ENCODE measurements at regions not wholly inside any gene's neighbourhood (a gene's known extent, or its start where the extent isn't known, plus 50 kb on each side); places are given as distances from the start of the nearest gene placed in this dataset.

DNA sequence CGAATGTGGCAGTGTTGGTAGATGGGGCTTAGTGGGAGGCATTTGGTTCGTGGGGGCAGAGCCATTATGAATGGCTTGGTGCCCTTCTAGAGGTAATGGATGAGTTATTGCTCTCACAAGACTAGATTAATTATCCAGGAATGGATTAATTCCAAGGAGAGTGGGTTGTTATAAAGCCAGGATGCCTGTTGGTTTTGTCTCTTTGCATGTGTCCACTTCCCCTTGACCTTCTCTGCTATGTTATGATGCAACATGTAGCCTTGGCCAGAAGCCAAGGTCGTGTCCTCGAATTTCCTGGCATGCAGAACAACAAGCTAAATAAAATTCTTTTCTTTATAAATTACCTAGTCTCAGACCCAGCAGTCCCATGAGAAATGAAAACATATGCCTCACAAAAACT lies 111.2 kb upstream of the PLS3 start:
- no peak for DNase-seq (ENCODE audit: low read depth, low spot score)
- intact Hi-C loops (cut with micrococcal nuclease; ENCODE audit: unreplicated experiment) = no loop called here
- Histone ChIP-seq H3K27me3 (ENCODE audit: control insufficient read depth, insufficient read depth, low read length) (peaks cover 2% of the 10 kb centered on the region; the same call in 1 of the 2 replicates), H3K27ac (ENCODE audit: low read length) (no peak overlapping the region), H3K4me1 (ENCODE audit: control insufficient read depth, insufficient read depth, low read length) (no peaks in the 10 kb centered on the region), H3K9me3 (ENCODE audit: control insufficient read depth, insufficient read depth, low read depth, low read length) (no peaks in the 10 kb centered on the region), H3K4me3 (ENCODE audit: low read depth in 2 of 2, low read length in 2 of 2) (no peak overlapping the region), H3K36me3 (ENCODE audit: control insufficient read depth, insufficient read depth, low read length) (no peaks in the 10 kb centered on the region)
- in situ Hi-C loops (cut with HindIII; ENCODE audit: low pct_unique_long_range_greater_than_20kb, low sequenced_read_pairs) = no loop called here
- no TSS peak for BruUV-seq (replicated peaks)
- TF ChIP-seq, protein P1, sequence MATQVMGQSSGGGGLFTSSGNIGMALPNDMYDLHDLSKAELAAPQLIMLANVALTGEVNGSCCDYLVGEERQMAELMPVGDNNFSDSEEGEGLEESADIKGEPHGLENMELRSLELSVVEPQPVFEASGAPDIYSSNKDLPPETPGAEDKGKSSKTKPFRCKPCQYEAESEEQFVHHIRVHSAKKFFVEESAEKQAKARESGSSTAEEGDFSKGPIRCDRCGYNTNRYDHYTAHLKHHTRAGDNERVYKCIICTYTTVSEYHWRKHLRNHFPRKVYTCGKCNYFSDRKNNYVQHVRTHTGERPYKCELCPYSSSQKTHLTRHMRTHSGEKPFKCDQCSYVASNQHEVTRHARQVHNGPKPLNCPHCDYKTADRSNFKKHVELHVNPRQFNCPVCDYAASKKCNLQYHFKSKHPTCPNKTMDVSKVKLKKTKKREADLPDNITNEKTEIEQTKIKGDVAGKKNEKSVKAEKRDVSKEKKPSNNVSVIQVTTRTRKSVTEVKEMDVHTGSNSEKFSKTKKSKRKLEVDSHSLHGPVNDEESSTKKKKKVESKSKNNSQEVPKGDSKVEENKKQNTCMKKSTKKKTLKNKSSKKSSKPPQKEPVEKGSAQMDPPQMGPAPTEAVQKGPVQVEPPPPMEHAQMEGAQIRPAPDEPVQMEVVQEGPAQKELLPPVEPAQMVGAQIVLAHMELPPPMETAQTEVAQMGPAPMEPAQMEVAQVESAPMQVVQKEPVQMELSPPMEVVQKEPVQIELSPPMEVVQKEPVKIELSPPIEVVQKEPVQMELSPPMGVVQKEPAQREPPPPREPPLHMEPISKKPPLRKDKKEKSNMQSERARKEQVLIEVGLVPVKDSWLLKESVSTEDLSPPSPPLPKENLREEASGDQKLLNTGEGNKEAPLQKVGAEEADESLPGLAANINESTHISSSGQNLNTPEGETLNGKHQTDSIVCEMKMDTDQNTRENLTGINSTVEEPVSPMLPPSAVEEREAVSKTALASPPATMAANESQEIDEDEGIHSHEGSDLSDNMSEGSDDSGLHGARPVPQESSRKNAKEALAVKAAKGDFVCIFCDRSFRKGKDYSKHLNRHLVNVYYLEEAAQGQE (IDR thresholded peaks at IDR 0.05; ENCODE audit: insufficient read depth in 1 of 2, low read depth in 2 of 2, low read length in 1 of 2) = no peak
- TF ChIP-seq, protein P2, sequence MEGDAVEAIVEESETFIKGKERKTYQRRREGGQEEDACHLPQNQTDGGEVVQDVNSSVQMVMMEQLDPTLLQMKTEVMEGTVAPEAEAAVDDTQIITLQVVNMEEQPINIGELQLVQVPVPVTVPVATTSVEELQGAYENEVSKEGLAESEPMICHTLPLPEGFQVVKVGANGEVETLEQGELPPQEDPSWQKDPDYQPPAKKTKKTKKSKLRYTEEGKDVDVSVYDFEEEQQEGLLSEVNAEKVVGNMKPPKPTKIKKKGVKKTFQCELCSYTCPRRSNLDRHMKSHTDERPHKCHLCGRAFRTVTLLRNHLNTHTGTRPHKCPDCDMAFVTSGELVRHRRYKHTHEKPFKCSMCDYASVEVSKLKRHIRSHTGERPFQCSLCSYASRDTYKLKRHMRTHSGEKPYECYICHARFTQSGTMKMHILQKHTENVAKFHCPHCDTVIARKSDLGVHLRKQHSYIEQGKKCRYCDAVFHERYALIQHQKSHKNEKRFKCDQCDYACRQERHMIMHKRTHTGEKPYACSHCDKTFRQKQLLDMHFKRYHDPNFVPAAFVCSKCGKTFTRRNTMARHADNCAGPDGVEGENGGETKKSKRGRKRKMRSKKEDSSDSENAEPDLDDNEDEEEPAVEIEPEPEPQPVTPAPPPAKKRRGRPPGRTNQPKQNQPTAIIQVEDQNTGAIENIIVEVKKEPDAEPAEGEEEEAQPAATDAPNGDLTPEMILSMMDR (IDR thresholded peaks at IDR 0.05) = no peak
- TF ChIP-seq SIN3A (IDR thresholded peaks at IDR 0.05; ENCODE audit: borderline replicate concordance, insufficient read depth, low read depth, low read length) (no peak), POLR2AphosphoS5 (IDR thresholded peaks at IDR 0.05; ENCODE audit: low read depth, low read length) (no peak), TCF7L2 (IDR thresholded peaks at IDR 0.05; ENCODE audit: low read depth, low read length) (no peak)
- CTCF ChIA-PET = no interaction called here
- POLR2A ChIA-PET = no interaction called here
- no peak for ATAC-seq

DNA sequence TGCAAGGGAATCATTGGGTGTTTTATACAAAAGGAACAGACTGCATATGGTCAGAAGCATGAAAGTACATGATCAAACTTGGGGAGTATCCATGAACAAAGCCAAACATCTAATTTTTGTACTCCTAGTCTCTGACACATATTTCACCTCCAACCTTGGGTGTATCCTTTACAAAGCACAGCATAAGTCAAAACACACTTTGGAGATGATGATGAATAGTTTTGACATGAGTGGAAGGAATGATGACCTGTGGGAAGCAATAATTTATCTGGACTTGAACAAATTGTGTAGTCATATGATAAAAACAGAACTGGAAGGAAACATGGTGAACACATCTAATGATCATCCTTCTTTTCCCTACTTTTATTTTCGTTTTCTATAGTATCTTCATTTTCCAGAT lies 108.7 kb upstream of the PLS3 start:
- Histone ChIP-seq H3K36me3 (ENCODE audit: control insufficient read depth, insufficient read depth, low read length) (no peaks in the 10 kb centered on the region), H3K4me1 (ENCODE audit: control insufficient read depth, insufficient read depth, low read length) (no peaks in the 10 kb centered on the region), H3K27me3 (ENCODE audit: control insufficient read depth, insufficient read depth, low read length) (peaks cover 2% of the 10 kb centered on the region; the same call in 1 of the 2 replicates), H3K27ac (ENCODE audit: low read length) (no peak overlapping the region), H3K9me3 (ENCODE audit: control insufficient read depth, insufficient read depth, low read depth, low read length) (no peaks in the 10 kb centered on the region), H3K4me3 (ENCODE audit: low read depth in 2 of 2, low read length in 2 of 2) (no peak overlapping the region)
- BruUV-seq (replicated peaks) = no TSS peak
- ChIA-PET POLR2A (interaction anchor here (0.6 kb wide), 1 partner anchor 111 kb away, joined by 6 read pairs; no protein-coding TSS in a partner anchor), CTCF (no interaction called here)
- no peak for TF ChIP-seq SIN3A (IDR thresholded peaks at IDR 0.05; ENCODE audit: borderline replicate concordance, insufficient read depth, low read depth, low read length)
- no peak for DNase-seq (ENCODE audit: low read depth, low spot score)
- intact Hi-C loops (cut with micrococcal nuclease; ENCODE audit: unreplicated experiment) (no loop called here), in situ Hi-C loops (cut with HindIII; ENCODE audit: low pct_unique_long_range_greater_than_20kb, low sequenced_read_pairs) (no loop called here)
- no peak for ATAC-seq

DNA sequence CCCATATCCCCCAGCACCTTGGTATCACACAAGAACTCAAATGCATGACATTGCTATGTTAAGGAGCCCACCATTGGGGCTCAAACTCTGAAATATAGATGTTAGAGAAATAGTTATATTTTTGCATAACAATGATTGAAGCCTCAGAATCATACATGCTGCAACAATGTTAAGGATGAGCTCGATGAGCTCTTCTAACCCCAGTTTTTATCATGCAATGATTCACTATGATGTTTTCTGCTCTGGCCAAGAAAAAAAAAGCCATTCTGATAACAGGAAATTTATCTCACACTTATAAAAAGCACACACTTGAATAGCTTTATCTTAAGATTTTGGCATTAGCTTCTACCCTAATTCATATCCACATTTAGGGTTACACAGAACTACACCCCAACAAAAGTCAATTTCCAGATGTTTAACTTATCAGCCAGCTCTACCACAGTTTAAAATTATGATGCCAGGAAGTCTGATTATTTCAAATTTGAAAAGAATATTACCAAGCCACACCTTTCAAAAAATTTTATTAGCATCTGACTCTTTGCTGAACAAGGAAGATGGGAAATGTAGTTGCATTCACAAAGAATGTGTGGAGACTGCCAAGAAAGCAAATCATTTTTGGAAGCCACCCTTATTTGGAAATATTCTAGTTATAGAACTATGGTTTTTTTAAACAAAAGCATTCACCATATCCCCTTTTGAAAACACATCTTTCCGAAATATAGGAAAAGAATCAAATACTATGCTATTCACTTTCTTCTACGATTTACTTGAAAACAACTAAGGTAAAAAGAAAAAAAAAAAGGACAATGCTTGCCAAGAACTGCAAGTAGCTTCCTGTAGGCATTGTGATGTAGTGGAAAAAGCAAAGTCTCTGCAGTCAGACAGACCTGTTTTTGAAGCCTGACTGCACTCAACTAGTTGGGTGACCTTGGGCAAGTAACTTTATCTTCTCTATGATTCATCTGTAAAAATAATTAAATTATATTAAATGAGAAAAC lies 100.8 kb upstream of the PLS3 start:
- in situ Hi-C loops (cut with HindIII; ENCODE audit: low pct_unique_long_range_greater_than_20kb, low sequenced_read_pairs) = no loop called here
- DNase-seq (ENCODE audit: low read depth, low spot score) (no peak), ATAC-seq (no peak)
- H3K4me1 ChIP-seq (ENCODE audit: control insufficient read depth, insufficient read depth, low read length) = no peaks in the 10 kb centered on the region
- BruUV-seq (replicated peaks) = no TSS peak
- CTCF ChIA-PET = no interaction called here
- no peaks in the 10 kb centered on the region for H3K36me3 ChIP-seq (ENCODE audit: control insufficient read depth, insufficient read depth, low read length)
- POLR2A ChIA-PET = no interaction called here
- no peak overlapping the region for H3K4me3 ChIP-seq (ENCODE audit: low read depth in 2 of 2, low read length in 2 of 2)
- intact Hi-C loops (cut with micrococcal nuclease; ENCODE audit: unreplicated experiment) = no loop called here
- H3K9me3 ChIP-seq (ENCODE audit: control insufficient read depth, insufficient read depth, low read depth, low read length) = no peaks in the 10 kb centered on the region
- H3K27ac ChIP-seq (ENCODE audit: low read length) = no peak overlapping the region
- TF ChIP-seq TCF7L2 (IDR thresholded peaks at IDR 0.05; ENCODE audit: low read depth, low read length) (no peak), SIN3A (IDR thresholded peaks at IDR 0.05; ENCODE audit: borderline replicate concordance, insufficient read depth, low read depth, low read length) (no peak), POLR2AphosphoS5 (IDR thresholded peaks at IDR 0.05; ENCODE audit: low read depth, low read length) (no peak)
- TF ChIP-seq, protein P1 (IDR thresholded peaks at IDR 0.05; ENCODE audit: insufficient read depth in 1 of 2, low read depth in 2 of 2, low read length in 1 of 2) = no peak
- TF ChIP-seq, protein P2 (IDR thresholded peaks at IDR 0.05) = no peak
- peaks cover 4% of the 10 kb centered on the region; the same call in 1 of the 2 replicates for H3K27me3 ChIP-seq (ENCODE audit: control insufficient read depth, insufficient read depth, low read length)
